HT1080 (cell line): ENCODE measurements at regions not wholly inside any gene's neighbourhood (a gene's known extent, or its start where the extent isn't known, plus 50 kb on each side); places are given as distances from the start of the nearest gene placed in this dataset.
"Not testable (repeated sequence)": the region's sequence is repeated elsewhere in the genome, so short reads cannot be mapped to it uniquely, and the experiment has no call there.

Experiments
- DNase-seq: peaks from one replicate; pipeline ENCODE4 v3.0.0-alpha.2; 2015; ENCODE audit warnings: low read depth

DNA sequence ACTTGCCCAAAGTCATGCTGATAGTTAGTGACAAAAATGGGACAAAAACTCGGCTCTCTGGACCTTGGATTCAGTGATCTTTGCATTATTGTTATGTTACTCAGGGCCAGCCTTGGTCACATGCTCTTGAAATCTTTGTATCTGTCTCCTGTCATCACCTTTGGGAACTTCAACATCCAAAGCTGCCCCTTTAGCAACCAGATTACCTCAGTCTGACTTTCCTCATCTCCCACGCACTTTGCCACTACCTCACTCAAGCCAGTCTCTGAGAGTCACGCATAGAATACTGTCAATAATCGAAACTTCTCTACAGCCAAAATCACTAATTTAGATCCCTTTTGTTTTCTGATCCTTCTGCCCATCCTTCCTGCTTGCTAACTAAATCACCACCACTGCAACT is 90.8 kb upstream of the DAAM1 start:
- no peak for DNase-seq

- peak; percentile 87 for DNase-seq
Measured at GRCh38 chr14:59098377-59098776, 90.1 kb upstream of the DAAM1 start.

DNA sequence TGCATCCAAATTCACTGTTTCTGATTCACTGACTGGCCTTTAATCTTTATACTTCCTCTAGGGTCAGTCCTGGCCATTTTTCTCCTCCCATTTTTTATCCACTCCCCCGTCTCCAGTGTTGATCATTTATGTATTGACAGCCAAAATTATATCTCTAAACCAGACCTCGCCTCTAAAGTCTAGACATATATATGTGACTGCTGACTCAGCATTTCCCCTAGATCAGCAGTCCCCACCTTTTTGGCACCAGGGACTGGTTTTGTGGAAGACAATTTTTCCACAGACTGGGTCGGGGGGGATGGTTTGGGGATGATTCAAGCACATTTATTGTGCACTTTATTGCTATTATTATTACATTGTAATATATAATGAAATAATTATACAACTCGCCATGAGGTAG is 88.3 kb upstream of the DAAM1 start:
- DNase-seq = no peak

GRCh38 chr14:59101476-59101875 is 87.0 kb upstream of the DAAM1 start:
- no peak for DNase-seq

DNA sequence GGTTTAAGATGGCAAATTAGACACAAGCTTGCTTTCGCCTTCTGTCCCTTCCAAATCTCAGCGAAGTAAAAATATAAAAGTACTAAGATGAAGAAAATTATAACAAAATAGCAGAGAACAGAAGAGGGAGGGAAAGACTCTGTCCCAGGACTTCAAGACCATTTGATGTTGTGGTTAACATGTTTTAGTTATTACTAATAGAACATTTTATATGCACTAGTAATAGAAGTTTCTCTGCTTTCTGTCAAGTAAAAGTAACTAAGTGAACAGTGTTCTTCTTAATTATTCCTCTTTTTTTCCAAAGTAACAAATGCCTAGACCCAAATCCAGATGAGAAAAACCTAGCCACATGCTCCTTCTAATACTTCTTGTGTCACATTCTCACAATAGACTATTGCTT is 85.1 kb upstream of the DAAM1 start:
- no peak for DNase-seq

GRCh38 chr14:59107819-59108218 is 80.6 kb upstream of the DAAM1 start:
- no peak for DNase-seq

- DNase-seq = peak; percentile 93
Measured at GRCh38 chr14:59116984-59117415, 71.5 kb upstream of the DAAM1 start.

DNA sequence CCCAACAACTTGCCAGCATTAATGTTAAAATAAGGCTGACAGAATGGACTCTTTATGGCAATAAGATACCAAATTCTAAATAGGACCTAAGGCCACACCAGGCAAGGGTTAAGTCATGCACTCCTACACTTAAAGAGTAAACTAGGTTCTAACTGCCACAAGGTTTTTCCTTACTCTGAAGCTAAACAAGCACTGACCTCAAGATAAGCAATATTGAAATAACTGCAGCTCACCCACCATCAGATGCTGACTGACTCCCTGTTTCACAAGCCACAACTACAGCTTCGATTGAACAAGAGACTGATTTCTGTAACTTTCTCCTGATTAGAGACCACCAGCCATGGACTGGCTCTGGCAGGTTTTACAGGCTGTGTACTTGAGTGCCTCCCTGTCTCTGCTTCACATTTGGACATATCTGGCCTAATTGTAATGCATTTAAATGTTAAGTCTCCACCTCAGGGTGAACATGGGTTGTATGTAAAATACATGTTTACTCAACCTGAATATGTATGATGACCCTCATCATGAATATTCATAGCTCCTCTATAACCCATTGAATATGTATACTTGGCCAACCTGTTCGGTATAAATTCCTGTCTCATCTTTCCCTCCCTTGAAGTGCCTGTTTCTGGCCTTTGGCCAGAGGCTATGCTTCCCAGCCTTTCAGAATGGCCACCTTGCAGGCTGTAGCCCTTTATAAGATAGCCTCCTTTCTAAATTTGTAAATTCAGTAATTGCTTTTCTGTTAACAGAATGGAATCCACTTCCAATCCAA is 70.5 kb upstream of the DAAM1 start:
- no peak for DNase-seq

GRCh38 chr14:59120921-59121320 is 67.5 kb upstream of the DAAM1 start:
- no peak for DNase-seq

GRCh38 chr14:59123531-59123930 is 64.9 kb upstream of the DAAM1 start:
- no peak for DNase-seq

GRCh38 chr14:59123975-59124374 is 64.5 kb upstream of the DAAM1 start:
- DNase-seq = peak; percentile 32

DNA sequence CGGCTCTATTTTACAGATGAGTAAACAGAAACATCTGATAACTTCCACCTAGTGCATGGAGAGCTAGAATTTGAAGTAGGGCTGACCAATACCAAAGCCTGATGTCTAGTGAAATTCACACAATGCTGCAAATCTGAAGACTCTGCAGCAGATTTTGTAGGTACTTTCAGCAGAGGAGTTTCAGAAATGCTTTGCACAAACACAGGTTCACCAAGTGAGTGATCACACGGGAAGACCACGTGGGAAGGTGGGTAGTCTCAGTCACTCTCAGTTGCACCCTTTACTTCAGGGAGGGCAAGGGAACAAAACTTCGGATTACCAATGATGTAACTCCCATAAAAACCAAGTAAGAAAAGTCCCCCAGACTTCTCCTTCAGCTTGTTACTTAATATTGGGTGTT is 63.3 kb upstream of the DAAM1 start:
- DNase-seq = no peak

DNA sequence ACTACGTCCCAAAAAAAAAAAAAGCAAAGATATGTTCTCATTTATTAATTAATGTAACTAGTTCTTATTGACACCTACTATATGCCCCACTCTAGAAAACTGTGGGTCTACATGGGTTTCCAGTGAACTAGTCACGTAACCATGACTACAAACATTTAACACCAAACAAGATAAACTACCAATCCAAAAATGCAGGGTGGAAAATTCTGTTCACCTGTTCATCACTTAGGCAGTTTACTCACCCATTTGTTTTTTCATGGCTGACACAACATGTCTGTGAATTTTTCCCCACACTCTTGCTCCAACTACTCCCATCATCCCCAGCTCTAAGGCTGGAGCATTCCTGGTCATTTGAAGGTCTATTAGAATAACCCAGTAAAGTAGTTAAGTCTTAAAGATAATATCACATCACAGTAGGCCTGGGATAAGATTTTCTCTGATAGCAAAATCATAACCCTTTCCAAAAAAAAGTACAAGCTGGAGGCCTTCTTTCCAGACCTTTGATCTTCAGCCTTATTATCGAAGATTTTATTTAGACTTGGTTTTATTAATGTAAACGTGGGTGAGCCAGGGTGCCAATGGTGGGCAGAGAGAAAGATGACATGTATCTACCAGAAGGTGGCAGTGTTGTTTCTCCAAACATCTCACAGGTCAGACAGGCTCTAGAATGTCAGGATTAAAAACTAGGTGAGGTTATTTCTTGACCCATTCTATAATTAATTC is 61.6 kb upstream of the DAAM1 start:
- DNase-seq = peak; percentile 63

DNA sequence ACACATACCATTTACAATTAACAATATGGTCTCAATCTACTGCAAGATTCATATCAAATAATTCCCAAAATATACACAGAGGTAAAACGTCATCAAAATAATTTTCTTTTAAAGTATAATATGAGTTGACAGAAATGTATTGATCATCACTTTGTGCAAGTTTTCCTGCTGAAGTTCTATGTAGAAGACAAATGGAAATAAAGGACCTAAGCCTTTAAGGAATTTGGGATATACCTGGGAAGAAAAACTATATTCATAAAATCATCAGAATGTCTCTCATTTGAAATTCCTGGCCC is 61.1 kb upstream of the DAAM1 start:
- DNase-seq = no peak

GRCh38 chr14:59130462-59130861 is 58.0 kb upstream of the DAAM1 start:
- no peak for DNase-seq

DNA sequence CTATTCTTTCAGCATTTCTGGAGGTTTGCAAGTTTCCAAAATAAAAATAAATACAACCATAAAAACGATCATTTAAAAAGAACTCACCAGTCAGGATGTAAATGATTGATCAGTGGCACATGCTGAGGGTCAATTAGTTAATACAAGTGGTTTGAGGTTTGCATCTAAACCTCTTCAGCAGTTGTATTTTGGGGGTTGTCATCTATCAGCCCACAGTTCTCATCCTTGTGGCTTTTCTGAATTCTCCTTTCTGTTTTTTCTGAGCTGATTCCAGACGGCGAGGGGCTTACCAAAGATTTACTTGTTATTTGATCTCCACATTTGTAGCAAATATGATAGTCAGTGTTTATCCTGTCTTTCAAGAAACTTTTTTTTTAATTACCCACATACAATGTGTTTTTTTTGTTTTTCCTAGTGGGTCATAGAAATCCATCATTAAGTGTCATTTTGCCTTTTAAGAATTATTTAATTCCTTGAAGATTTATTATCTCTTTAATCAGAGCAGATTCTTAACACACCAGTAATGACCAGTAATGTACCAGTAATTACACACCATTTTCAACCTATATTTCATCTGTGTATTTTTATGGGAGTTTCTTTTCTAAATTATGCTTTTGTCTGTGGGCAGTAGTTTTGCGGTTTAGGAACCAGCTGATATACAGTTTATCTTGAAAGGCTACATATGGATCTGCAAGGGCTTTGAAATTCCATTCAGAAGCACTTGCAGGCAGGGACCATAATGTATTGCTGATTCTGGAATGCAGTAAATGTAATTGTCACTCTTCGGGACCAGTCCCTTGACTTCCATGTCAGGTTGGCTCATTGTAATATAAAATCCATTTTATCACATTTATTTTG is 56.3 kb upstream of the DAAM1 start:
- DNase-seq = no peak

GRCh38 chr14:59132796-59133494 is 55.5 kb upstream of the DAAM1 start:
- DNase-seq = no peak

DNA sequence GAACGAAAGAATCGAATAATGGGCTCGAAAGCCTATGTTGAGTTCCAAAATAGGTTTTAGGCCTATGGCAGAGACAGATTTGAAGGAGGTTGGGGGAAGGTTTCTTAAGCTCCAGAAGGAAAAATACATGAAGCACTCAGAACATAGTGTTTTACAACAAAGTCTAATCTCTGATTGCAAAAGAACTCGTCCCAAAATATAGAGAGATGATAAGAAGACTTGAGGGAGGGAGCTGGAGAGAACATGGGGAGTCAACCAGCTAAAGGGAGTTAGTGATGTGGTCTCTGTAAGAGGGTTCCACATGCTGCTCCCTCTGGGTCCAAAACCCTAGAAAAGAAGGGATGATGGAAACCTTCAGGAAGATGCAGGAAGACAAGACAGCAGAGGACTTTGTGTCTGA is 54.8 kb upstream of the DAAM1 start:
- no peak for DNase-seq

DNA sequence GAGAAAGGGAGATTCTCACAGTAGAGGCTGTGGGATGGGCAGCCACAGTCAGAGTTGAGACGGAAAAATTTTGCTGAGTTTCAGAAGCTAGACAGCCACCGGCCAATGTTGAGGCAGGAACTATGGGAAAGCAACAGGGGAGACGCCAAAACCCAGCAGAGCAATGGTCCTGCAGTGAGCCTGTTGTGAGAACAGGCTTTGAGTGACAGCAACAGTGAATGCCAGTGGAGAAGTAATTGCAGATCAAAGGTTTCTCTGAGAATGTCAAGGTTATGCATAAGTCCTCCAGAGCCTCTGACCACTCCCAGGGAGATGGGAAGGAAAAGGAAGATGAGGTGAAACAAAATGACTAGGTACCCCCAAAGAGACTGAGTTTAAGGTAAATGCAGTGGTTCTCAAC is 54.2 kb upstream of the DAAM1 start:
- no peak for DNase-seq

DNA sequence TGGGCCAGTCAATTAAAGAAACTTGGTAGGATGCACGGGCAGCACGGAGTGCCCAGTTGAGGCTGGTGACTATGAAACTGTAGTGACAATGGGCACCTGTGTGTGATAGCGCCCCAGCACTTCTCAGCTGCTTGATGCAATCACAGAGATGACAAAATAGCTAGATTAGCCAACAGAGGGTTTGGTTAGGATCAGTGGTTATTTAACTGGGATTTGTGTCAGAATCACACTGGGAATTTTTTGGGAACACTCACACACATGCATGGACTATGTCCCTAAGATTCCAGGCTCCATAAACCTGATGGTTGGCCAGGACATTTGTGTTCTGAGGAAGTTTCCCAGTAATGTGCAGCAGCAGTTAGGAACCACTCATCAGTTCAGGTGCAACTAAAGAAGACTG is 51.2 kb upstream of the DAAM1 start:
- DNase-seq = no peak

DNA sequence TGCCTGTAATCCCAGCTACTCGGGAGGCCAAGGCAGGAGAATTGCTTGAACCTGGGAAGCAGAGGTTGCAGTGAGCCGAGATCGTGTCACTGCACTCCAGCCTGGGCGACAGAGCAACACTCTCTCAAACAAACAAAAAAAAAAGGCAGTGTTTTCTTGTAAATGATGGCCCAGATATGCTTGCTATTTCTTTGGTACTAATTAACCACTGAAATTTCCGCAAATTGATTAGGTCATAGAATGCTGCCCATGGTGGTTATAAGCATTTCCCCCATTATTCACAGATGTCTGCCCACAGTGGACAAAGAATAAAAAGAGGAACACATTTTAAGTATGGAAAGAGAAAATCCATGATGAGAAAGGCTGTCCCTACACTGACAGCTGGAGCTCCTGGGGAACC is 49.9 kb upstream of the DAAM1 start:
- not testable (repeated sequence) for DNase-seq
